ENCODE measurements at regions not wholly inside any gene's neighbourhood (a gene's known extent, or its start where the extent isn't known, plus 50 kb on each side); places are given as distances from the start of the nearest gene placed in this dataset.

DNA sequence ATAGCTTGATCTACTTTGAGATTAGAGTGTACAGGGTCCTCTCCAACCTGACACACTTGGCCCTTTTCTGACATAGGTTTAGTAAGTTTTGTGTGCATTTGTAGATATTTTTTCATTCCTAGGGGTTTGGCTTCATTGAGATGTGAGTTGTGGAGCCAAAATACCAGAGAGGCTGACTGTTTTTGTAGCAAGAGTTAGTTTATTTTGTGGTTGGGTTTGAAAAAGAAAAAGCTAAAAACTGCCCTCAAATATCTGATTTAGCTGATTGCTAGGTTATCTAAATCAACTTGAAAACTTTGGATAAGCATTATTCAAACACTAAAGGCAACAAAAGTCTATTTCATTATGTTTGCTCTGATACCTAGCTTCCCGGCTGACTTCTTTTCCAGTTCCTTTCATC is 164.7 kb upstream of the CENPW start:
- H3K36me3 ChIP-seq (ENCODE audit: low read length): no peaks in the 10 kb centered on the region
- H4K20me1 ChIP-seq (ENCODE audit: low read depth, low read length): no peaks in the 10 kb centered on the region
- H3F3A ChIP-seq (ENCODE audit: insufficient read depth): no peaks in the 10 kb centered on the region
- no peak overlapping the region for H3K4me3 ChIP-seq (ENCODE audit: insufficient read depth, low read length, poor library complexity, severe bottlenecking)
- no peak overlapping the region for H3K27ac ChIP-seq (ENCODE audit: low read depth, low read length)
- no peaks in the 10 kb centered on the region for H3K9me2 ChIP-seq (replicated peaks; ENCODE audit: insufficient read depth, low read length)
- H3K9me3 ChIP-seq (ENCODE audit: insufficient read depth, low read length): no peaks in the 10 kb centered on the region
- no peaks in the 10 kb centered on the region for H3K27me3 ChIP-seq (ENCODE audit: low read length)
- no peak overlapping the region for H2AFZ ChIP-seq (ENCODE audit: low read depth, low read length, severe bottlenecking)
- no peak overlapping the region for H3K9ac ChIP-seq (ENCODE audit: low read length)
- TF ChIP-seq, protein P1, sequence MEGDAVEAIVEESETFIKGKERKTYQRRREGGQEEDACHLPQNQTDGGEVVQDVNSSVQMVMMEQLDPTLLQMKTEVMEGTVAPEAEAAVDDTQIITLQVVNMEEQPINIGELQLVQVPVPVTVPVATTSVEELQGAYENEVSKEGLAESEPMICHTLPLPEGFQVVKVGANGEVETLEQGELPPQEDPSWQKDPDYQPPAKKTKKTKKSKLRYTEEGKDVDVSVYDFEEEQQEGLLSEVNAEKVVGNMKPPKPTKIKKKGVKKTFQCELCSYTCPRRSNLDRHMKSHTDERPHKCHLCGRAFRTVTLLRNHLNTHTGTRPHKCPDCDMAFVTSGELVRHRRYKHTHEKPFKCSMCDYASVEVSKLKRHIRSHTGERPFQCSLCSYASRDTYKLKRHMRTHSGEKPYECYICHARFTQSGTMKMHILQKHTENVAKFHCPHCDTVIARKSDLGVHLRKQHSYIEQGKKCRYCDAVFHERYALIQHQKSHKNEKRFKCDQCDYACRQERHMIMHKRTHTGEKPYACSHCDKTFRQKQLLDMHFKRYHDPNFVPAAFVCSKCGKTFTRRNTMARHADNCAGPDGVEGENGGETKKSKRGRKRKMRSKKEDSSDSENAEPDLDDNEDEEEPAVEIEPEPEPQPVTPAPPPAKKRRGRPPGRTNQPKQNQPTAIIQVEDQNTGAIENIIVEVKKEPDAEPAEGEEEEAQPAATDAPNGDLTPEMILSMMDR (IDR thresholded peaks at IDR 0.05; ENCODE audit: insufficient read depth, low read length, poor library complexity, severe bottlenecking): no peak
- no peak for TF ChIP-seq EZH2phosphoT487 (conservative IDR thresholded peaks at IDR 0.05; ENCODE audit: low read length)
- no peaks in the 10 kb centered on the region for H3K79me2 ChIP-seq (ENCODE audit: insufficient read depth, low read length)
- no peak overlapping the region for H3K4me2 ChIP-seq (ENCODE audit: low read depth, low read length, poor library complexity, severe bottlenecking)

DNA sequence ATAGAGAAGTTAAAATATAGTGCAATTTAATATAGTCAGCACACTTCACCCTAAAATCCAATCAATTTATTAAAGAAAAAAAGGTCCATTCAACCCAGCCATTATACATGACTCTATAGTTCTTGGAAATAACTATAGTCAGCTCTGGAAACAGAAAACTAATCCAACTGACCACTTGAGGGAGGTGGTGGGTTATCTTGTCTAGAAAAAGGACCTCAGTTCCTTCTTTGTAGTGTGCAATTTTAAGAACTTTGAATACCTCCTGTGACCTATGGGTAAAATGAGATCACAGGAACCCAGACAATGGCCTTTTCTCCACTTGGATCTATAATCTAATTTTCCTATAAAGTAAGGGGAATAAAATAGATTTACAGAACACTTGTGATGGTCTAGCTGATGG is 163.6 kb upstream of the CENPW start:
- H3K4me2 ChIP-seq (ENCODE audit: low read depth, low read length, poor library complexity, severe bottlenecking): no peak overlapping the region
- no peaks in the 10 kb centered on the region for H3K79me2 ChIP-seq (ENCODE audit: insufficient read depth, low read length)
- TF ChIP-seq, protein P1 (IDR thresholded peaks at IDR 0.05; ENCODE audit: insufficient read depth, low read length, poor library complexity, severe bottlenecking): no peak
- TF ChIP-seq EZH2phosphoT487 (conservative IDR thresholded peaks at IDR 0.05; ENCODE audit: low read length): no peak
- H3K9me3 ChIP-seq (ENCODE audit: insufficient read depth, low read length): no peaks in the 10 kb centered on the region
- H3K27me3 ChIP-seq (ENCODE audit: low read length): no peaks in the 10 kb centered on the region
- no peaks in the 10 kb centered on the region for H3K36me3 ChIP-seq (ENCODE audit: low read length)
- no peak overlapping the region for H3K4me3 ChIP-seq (ENCODE audit: insufficient read depth, low read length, poor library complexity, severe bottlenecking)
- no peaks in the 10 kb centered on the region for H4K20me1 ChIP-seq (ENCODE audit: low read depth, low read length)
- no peaks in the 10 kb centered on the region for H3K9me2 ChIP-seq (replicated peaks; ENCODE audit: insufficient read depth, low read length)
- no peak overlapping the region for H2AFZ ChIP-seq (ENCODE audit: low read depth, low read length, severe bottlenecking)
- H3F3A ChIP-seq (ENCODE audit: insufficient read depth): no peaks in the 10 kb centered on the region
- no peak overlapping the region for H3K27ac ChIP-seq (ENCODE audit: low read depth, low read length)
- no peak overlapping the region for H3K9ac ChIP-seq (ENCODE audit: low read length)

DNA sequence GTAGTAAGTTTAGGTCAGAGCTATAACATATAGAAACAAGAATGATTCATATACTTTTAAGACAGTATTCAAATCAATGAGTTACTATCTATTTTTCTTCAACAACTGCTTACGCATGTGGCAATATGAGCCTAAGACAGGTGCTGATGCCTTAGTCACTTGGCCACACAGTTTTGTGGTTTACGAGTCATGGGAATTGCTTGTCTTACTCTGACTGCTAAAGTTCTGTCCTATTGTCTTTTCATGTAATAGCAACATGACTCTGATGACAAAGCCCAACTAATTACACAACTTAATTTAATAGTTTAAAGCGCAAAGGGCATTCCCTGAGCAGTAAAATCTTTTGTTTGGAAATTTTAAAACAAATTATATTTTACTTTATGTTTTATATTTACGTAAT is 159.3 kb upstream of the CENPW start:
- H3F3A ChIP-seq (ENCODE audit: insufficient read depth): no peaks in the 10 kb centered on the region
- no peaks in the 10 kb centered on the region for H3K79me2 ChIP-seq (ENCODE audit: insufficient read depth, low read length)
- H3K9me3 ChIP-seq (ENCODE audit: insufficient read depth, low read length): no peaks in the 10 kb centered on the region
- no peak for TF ChIP-seq EZH2phosphoT487 (conservative IDR thresholded peaks at IDR 0.05; ENCODE audit: low read length)
- TF ChIP-seq, protein P1 (IDR thresholded peaks at IDR 0.05; ENCODE audit: insufficient read depth, low read length, poor library complexity, severe bottlenecking): no peak
- H3K4me3 ChIP-seq (ENCODE audit: insufficient read depth, low read length, poor library complexity, severe bottlenecking): no peak overlapping the region
- H3K27ac ChIP-seq (ENCODE audit: low read depth, low read length): no peak overlapping the region
- no peaks in the 10 kb centered on the region for H3K36me3 ChIP-seq (ENCODE audit: low read length)
- no peak overlapping the region for H3K9ac ChIP-seq (ENCODE audit: low read length)
- H3K4me2 ChIP-seq (ENCODE audit: low read depth, low read length, poor library complexity, severe bottlenecking): no peak overlapping the region
- H3K9me2 ChIP-seq (replicated peaks; ENCODE audit: insufficient read depth, low read length): no peaks in the 10 kb centered on the region
- no peaks in the 10 kb centered on the region for H3K27me3 ChIP-seq (ENCODE audit: low read length)
- no peak overlapping the region for H2AFZ ChIP-seq (ENCODE audit: low read depth, low read length, severe bottlenecking)
- H4K20me1 ChIP-seq (ENCODE audit: low read depth, low read length): no peaks in the 10 kb centered on the region
